ENCODE measurements at regions not wholly inside any gene's neighbourhood (a gene's known extent, or its start where the extent isn't known, plus 50 kb on each side); places are given as distances from the start of the nearest gene placed in this dataset.

DNA sequence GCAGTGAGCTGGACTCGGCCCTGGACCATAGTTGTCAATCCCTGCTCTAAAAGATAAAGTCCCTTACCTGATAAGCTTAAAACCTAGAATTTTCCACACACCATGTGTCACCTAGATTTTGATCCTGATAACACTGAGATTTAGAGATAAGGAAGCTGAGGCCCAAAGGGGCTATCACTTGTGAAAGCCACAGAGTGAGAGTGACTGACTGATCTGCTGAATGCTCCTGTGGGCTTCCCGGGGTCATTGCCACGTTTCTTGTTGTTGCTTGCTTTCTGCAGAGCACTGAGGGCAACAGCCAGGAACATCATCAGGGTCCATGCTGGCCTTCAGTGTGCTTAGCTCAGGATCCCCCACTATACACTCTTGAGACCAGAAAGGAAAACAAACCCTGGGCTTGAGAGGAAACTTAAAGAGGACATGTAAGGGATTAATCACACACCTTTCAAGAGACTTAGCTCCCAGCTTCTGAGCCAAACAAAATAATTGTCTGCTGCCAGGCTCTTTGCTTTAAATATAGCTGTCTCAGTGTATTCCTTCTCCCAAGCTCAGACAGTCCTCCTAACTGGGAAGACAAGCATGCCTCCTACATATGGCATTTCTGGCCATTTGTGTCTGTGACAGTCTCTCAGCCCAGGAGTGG is 82.6 kb upstream of the ARHGAP5 start:
- ChIA-PET POLR2A (no interaction called here), CTCF (no interaction called here)
- TF ChIP-seq CTBP1 (IDR thresholded peaks at IDR 0.05; ENCODE audit: borderline replicate concordance): no peak
- TF ChIP-seq FOXA1 (IDR thresholded peaks at IDR 0.05): no peak
- TF ChIP-seq SP1 (IDR thresholded peaks at IDR 0.05): no peak
- no peak for TF ChIP-seq ARNT (IDR thresholded peaks at IDR 0.05)
- TF ChIP-seq, protein P1, sequence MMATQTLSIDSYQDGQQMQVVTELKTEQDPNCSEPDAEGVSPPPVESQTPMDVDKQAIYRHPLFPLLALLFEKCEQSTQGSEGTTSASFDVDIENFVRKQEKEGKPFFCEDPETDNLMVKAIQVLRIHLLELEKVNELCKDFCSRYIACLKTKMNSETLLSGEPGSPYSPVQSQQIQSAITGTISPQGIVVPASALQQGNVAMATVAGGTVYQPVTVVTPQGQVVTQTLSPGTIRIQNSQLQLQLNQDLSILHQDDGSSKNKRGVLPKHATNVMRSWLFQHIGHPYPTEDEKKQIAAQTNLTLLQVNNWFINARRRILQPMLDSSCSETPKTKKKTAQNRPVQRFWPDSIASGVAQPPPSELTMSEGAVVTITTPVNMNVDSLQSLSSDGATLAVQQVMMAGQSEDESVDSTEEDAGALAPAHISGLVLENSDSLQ (IDR thresholded peaks at IDR 0.05): no peak
- TF ChIP-seq NFRKB (IDR thresholded peaks at IDR 0.05): no peak
- TF ChIP-seq ELF4 (IDR thresholded peaks at IDR 0.05): no peak
- TF ChIP-seq FOXM1 (IDR thresholded peaks at IDR 0.05; ENCODE audit: borderline replicate concordance): no peak
- no peak for TF ChIP-seq SUZ12 (IDR thresholded peaks at IDR 0.05)
- no peak for DNase-seq (ENCODE audit: extremely low spot score)

DNA sequence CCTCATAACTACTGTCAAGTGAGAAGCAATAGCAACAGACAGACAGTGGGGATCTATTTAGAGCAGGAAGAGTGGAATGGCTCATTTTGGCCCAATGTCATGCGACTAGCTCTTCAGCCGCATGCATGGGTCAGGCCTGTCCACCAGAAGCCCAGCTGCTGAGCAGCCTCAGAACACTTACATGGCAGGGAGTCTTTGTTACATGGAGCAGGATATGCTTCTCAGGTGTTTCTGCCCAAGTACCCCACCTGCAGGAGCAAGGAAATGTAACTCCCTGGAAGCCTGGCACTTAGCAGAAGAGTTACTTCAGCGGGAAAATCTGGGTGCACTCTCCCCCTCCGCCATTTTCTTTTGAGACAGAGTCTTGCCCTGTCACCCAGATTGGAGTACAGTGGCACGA is 73.5 kb upstream of the ARHGAP5 start:
- TF ChIP-seq NFRKB (IDR thresholded peaks at IDR 0.05) (no peak), ZNF384 (IDR thresholded peaks at IDR 0.05) (no peak), FOXM1 (IDR thresholded peaks at IDR 0.05; ENCODE audit: borderline replicate concordance) (no peak), FOXA1 (IDR thresholded peaks at IDR 0.05) (no peak), SP1 (IDR thresholded peaks at IDR 0.05) (no peak), L3MBTL2 (conservative IDR thresholded peaks at IDR 0.05) (no peak), FOXK2 (IDR thresholded peaks at IDR 0.05) (no peak), LEF1 (IDR thresholded peaks at IDR 0.05; ENCODE audit: borderline replicate concordance) (no peak)
- TF ChIP-seq, protein P1 (IDR thresholded peaks at IDR 0.05): no peak
- CTCF ChIA-PET: no interaction called here
- POLR2A ChIA-PET: no interaction called here
- no peak for DNase-seq (ENCODE audit: extremely low spot score)

DNA sequence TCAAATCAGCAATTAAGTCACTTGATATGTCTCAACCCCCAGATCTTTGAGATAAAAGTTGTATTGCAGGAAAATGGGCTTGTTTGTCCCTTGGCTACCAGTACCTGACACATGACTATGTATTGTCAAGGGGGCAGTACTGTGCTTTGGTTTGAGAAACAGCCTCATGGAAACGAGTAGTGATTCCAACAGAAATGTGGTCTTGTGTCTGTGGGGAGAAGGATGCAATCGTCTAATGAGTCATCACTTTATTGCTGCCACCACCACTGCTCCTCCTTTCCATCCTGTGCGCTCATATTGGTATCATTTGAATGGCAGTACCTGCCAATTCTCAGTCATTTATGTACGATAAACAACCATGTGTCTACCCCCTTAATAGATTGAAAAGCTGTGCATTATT is 72.8 kb upstream of the ARHGAP5 start:
- no peak for DNase-seq (ENCODE audit: extremely low spot score)
- POLR2A ChIA-PET: no interaction called here
- CTCF ChIA-PET: no interaction called here
- TF ChIP-seq BHLHE40 (IDR thresholded peaks at IDR 0.05; ENCODE audit: borderline replicate concordance): no peak
- TF ChIP-seq, protein P1 (IDR thresholded peaks at IDR 0.05): no peak
- no peak for TF ChIP-seq FOXA1 (IDR thresholded peaks at IDR 0.05)
- no peak for TF ChIP-seq CTBP1 (IDR thresholded peaks at IDR 0.05; ENCODE audit: borderline replicate concordance)
- TF ChIP-seq SP1 (IDR thresholded peaks at IDR 0.05): no peak
- no peak for TF ChIP-seq ZNF384 (IDR thresholded peaks at IDR 0.05)
- no peak for TF ChIP-seq ELF4 (IDR thresholded peaks at IDR 0.05)
- no peak for TF ChIP-seq FOXM1 (IDR thresholded peaks at IDR 0.05; ENCODE audit: borderline replicate concordance)
- no peak for TF ChIP-seq ARNT (IDR thresholded peaks at IDR 0.05)
- TF ChIP-seq FOXK2 (IDR thresholded peaks at IDR 0.05): no peak
- no peak for TF ChIP-seq HDGF (IDR thresholded peaks at IDR 0.05; ENCODE audit: borderline replicate concordance)
- TF ChIP-seq NFRKB (IDR thresholded peaks at IDR 0.05): no peak
- no peak for TF ChIP-seq TARDBP (IDR thresholded peaks at IDR 0.05)
- TF ChIP-seq LEF1 (IDR thresholded peaks at IDR 0.05; ENCODE audit: borderline replicate concordance): no peak
- no peak for TF ChIP-seq SUZ12 (IDR thresholded peaks at IDR 0.05)
- TF ChIP-seq L3MBTL2 (conservative IDR thresholded peaks at IDR 0.05): no peak

DNA sequence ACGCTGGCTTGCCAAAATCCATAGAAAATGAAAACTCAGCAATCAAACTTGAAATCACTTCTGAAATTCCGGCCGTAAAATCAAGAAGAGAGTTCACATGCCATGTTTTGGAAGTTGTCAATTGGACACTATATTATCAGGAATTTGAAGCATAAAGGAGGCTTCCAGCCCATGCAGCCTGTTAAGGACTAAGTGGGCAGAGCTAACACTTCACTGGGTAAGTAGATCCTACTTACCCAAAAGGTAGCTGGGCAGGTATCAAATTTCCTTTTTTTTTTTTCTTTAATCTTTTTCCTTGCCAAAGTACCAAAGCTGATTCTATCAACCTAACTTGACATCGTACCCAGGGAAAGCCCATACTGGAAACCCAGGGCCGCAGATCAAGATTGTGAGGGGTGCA is 71.5 kb upstream of the ARHGAP5 start:
- POLR2A ChIA-PET: no interaction called here
- CTCF ChIA-PET: no interaction called here
- TF ChIP-seq ARNT (IDR thresholded peaks at IDR 0.05) (no peak), L3MBTL2 (conservative IDR thresholded peaks at IDR 0.05) (no peak), FOXM1 (IDR thresholded peaks at IDR 0.05; ENCODE audit: borderline replicate concordance) (no peak), SUZ12 (IDR thresholded peaks at IDR 0.05) (no peak), BHLHE40 (IDR thresholded peaks at IDR 0.05; ENCODE audit: borderline replicate concordance) (no peak), HDGF (IDR thresholded peaks at IDR 0.05; ENCODE audit: borderline replicate concordance) (no peak), TARDBP (IDR thresholded peaks at IDR 0.05) (no peak), SP1 (IDR thresholded peaks at IDR 0.05) (no peak), FOXK2 (IDR thresholded peaks at IDR 0.05) (no peak), ZNF384 (IDR thresholded peaks at IDR 0.05) (no peak), FOXA1 (IDR thresholded peaks at IDR 0.05) (no peak), ELF4 (IDR thresholded peaks at IDR 0.05) (no peak), CTBP1 (IDR thresholded peaks at IDR 0.05; ENCODE audit: borderline replicate concordance) (no peak), NFRKB (IDR thresholded peaks at IDR 0.05) (no peak)
- TF ChIP-seq, protein P1 (IDR thresholded peaks at IDR 0.05): no peak
- no peak for DNase-seq (ENCODE audit: extremely low spot score)

DNA sequence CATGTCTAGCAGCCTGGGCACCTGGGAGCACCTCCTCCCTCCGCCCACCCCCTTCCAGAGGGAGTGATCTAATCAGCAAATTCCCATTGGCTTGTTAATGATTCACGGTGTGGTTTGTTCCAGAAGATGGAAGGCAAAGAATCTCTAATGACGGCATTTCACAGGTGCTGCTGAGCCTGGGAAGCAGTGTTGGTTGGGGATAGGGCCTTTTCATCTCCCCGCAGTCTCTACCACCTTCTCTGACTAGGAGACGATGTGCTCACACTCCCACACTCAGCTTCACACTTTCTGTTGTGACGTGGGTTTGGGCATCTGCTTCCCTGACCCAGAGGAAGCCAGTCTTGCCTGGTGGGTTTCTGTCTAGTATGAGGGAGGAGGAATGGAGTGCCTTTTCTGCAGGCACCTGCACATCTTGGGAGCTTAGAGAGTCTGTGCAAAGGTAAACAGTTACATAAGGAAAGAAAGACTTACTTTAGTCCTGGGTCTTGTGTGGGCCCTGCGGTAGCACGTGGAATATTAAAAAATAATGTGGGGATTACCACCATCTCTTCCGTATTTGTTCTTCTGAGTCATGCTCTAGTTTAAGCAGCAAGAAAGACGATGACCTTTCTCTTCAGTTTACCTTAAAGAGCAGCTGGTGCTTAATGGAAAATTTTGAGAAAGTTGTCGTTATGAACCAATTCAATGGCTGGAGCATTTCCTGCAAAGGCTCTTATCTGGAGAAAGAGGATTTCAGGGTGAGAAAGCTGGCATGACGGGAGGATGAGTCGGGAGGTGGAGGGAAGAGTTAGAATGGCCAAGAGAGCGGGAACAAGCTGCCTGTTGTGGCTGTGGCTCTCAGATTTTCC is 70.6 kb upstream of the ARHGAP5 start:
- TF ChIP-seq FOXK2 (IDR thresholded peaks at IDR 0.05) (no peak), ARNT (IDR thresholded peaks at IDR 0.05) (no peak), BHLHE40 (IDR thresholded peaks at IDR 0.05; ENCODE audit: borderline replicate concordance) (no peak), HDGF (IDR thresholded peaks at IDR 0.05; ENCODE audit: borderline replicate concordance) (no peak), FOXA1 (IDR thresholded peaks at IDR 0.05) (no peak), ELF4 (IDR thresholded peaks at IDR 0.05) (no peak), FOXM1 (IDR thresholded peaks at IDR 0.05; ENCODE audit: borderline replicate concordance) (no peak)
- no peak for DNase-seq (ENCODE audit: extremely low spot score)
- ChIA-PET CTCF (no interaction called here), POLR2A (no interaction called here)

All from HEK293T (cell line).